Hypothalamus (tissue), 51 donors: ENCODE measurements at regions not wholly inside any gene's neighbourhood (a gene's known extent, or its start where the extent isn't known, plus 50 kb on each side); places are given as distances from the start of the nearest gene placed in this dataset.
"Not testable (repeated sequence)": the region's sequence is repeated elsewhere in the genome, so short reads cannot be mapped to it uniquely, and the experiment has no call there.

ENCODE experiments used
- DNase-seq, 51 donors: peaks; one replicate each; lab custom pipeline; 2025; lab: John Stamatoyannopoulos, UW

DNA sequence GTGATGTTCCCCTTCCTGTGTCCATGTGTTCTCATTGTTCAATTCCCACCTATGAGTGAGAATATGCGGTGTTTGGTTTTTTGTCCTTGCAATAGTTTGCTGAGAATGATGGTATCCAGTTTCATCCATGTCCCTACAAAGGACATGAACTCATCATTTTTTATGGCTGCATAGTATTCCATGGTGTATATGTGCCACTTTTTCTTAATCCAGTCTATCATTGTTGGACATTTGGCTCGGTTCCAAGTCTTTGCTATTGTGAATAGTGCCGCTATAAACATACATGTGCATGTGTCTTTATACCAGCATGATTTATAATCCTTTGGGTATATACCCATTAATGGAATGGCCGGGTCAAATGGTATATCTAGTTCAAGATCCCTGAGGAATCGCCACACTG is 229.4 kb downstream of the HTR1A start:
- DNase-seq = not testable (repeated sequence)

DNA sequence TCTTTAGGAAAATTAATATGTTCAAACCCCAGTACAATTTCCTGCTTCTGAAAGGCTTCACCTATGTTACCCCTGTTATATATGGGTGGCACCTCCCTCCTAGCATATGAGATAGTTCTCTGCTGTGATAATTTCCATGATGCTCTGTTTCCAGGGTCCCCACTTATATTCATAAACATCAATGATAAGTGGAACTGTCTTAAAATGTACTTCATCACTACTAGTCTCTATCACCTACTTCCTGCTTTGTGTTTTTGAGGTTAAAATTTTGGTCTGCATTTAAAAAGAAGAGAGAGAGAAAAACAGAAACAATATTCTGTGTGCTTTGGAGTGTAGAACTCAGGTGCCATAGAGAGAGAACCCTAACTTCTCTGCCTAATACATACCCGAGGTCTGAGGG is 234.7 kb downstream of the HTR1A start:
- no peak for DNase-seq

DNA sequence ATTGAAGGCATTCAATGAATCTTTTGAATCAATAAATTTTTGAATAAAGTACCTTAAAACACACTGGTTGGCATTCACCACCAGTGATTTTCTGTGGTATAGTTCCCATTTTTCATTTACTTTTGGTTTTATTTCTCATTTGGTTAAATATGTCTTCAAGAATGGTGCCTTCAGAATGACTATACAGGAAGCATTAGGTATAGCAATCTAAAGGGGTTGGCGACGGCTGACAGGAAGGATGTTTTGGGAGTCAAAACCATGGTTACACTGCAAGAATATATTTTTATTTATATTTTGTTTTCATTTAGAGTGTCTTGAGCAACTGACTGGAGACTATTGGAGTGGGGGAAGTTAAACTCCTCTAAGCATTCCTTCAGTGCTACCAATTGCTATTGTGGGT is 235.7 kb downstream of the HTR1A start:
- DNase-seq = no peak

DNA sequence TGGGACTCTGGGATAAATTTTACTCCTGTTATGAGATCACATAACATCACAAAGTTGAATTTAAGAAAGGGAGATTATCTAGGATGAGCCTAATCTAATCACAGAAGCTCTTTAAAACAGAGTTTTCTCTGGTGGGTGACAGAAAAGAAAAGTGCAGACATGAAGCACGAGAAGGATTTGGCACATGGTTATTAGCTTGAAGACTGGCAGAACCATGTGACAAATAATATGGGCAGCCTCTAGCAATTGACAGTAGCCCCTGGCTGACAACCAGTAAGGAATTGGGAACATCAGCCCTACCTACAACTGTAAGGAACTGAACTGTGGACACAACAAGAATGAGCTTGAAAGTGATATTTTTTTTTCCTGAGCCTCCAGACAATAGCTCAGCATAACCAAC is 243.1 kb downstream of the HTR1A start:
- DNase-seq = no peak

DNA sequence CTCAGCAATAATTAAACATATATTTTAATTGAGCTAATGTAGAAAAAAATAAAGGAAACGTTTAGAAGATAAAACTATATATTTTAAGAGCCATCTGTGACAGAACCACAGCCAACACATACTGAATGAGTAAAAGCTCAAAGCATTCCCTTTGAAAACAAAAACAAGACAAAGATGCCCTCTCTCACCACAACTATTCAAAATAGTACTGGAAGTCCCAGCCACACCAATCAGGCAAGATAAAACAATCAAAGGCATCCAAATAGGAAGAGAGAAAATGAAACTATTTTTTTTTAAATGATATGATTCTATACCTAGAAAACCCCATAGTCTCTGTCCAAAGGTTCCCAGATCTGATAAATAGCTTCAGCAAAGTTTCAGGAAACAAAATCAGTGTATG is 262.0 kb downstream of the HTR1A start:
- no peak for DNase-seq

DNA sequence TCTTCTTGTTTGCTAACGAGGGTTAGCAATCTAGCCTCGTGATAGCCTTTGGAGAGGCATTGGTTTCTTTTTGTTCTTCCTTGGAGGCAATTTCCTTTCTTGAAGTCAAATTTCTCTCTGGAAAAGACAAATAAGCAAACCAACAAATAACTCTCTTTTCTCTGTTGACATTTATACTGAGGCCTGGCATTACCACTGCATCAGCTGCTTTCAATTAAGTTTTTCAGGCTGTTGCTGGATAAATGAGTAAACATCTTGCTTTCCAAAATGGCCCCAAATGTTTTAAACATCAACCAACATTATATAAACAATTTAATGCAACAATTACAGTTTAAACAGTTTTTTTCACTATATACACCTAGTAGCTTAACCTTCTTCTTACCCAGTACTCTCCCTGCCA is 264.4 kb downstream of the HTR1A start:
- peak in 1 of 51 donors; percentile 3 for DNase-seq

DNA sequence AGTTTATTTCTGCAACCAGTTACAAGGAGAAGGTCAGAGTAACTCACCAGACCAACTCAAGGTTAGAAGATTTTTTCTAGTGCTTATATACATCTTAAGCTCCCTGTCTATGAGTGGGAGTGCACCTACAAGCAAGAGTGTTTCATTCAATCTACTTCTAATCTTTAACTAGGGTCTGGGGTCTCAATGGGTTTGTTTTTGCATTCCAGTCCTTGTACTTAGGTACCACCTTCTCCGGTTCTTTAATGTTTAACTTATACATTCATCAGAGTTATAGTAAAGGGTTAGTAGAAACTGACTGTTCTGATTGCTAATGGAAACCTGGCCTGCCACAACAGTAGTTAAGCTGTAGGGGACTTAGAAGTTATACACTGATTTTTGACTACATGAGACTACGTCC is 271.7 kb downstream of the HTR1A start:
- no peak for DNase-seq

DNA sequence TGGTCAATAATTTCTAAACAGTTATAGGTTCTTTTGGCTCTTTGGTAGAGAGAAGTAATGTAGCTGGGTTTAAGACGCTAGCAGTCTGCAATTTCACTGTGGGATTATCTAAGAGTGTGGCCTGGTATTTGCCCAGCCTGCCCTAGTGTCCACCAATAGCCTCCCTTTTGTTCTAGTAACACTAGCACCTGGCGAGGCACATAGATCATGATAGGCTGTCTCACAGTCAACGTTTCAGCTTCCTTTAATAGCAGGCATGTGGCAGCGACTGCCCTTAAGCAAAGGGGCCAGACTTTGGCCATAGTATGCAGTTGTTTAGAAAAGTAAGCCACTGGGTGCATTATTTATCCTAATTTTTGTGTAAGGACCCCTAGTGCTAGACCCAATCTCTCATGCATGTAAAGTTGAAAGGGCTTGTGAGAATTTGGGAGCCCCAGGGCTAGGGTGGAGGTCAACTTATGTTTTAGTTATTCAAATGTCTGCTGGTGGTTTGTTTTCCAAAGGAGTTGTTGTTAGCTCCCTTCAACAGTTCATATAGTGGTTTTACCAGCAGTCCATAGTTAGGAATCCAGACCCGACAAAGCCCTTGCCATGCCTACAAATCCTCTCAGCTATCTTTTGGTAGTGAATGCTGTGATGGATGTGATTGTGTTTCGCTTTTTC is 274.3 kb downstream of the HTR1A start:
- no peak for DNase-seq

DNA sequence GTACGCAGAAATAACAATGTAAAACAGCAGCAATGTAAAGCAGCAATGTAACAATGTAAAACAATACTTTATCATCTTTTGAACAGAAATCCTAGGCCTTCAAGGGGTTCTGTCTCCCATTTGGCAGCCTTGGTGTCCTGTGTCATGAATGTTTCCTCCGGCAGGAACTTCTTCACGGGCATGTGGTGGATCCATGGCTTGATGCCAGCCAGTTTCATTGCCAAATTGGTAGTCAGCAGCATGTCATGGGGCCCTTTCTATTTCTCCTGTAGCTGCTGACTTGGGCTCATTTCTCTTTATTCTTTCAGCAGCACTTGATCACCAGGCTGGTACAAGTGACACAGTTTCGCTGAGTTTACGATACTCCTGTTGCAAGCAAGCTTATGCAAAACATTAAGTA is 275.3 kb downstream of the HTR1A start:
- no peak for DNase-seq

DNA sequence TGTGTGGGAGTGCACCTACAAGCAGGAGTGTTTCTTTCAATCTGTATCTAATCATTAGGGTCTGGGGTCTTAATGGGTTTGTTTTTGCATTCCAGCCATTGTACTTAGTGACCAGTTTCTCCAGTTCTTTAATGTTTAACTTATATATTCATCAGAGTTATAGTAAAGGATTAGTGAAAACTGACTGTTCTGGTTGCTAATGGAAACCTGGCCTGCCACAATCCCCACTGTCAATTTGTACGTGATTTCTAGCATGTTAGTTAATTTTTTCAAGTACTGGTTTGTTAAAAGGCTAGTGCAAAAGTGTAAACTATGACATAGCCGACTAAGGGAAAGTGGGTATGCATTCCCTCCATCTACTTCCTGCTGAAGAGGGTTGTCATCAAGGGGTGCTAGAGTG is 276.1 kb downstream of the HTR1A start:
- no peak for DNase-seq

DNA sequence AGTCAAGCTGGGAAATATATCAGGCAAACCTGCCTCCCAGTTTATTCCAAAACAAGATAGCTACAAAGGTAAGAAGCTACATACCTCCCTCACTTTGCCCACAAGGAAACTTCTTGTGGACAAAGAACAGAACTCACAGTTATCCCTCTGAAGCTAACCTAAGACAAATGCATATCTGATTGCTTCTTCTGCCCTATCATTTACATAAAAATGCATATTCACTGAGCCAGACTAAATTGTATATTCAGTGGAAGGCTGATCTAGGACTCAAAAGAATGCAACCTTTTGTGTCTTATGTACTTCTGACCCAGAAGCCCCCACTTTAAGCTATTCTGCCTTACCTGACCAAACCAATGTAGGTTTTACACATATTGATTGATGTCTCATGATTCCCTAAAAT is 276.8 kb downstream of the HTR1A start:
- no peak for DNase-seq

DNA sequence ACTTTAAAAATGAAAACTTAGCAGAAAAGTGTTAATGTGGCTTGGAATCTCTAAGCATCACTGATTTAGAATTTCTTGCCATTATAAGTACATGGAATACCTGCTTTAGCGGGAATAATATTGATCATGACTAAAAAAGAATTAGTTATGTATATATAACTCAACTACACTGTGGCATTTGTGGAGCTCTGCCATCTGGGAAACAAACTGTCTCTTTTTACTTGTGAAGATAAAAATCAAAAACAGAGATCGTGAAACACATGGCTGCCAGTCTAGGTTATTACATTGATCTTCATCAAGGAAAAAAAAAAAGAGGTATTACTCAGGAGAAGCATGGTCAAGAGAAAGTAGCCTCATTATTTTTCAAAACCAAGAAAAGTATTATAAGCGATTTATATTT is 287.4 kb downstream of the HTR1A start:
- no peak for DNase-seq

DNA sequence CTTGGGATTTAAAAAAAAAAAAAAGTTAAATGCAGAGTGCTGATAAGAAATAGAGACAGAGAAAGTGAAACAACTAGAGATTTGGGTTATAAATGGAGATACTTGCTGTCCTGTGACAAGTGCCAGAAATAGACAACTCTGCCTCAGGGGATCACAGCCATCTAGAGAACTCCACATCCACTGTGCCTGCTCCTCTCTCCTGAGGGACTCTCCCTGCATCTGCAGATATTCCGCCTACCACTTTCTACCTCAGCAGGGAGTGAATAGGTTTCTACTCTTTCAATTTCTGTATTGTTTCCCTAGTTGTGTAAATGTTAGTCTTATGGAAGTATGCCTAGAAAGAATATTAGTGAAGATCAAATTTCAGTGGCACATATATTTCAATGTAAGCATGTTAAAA is 307.2 kb downstream of the HTR1A start:
- no peak for DNase-seq

DNA sequence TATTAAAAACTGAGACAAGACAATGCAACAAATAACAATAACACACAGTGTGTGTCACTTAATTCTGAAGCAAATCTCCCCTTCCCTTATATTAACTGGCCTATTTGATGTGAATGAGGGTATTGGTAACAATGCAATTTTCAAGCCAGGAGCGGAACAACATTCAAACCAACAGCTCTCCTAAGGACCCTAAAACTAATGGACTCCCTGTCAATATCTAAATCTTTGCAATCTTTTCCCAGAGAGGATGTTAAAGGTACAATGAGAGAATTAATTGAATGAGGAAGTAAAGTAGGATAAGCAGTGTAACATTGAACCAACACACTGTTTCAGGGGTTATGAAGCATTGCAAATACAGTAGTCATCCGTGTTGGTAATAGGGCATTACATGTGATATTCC is 311.7 kb downstream of the HTR1A start:
- DNase-seq = no peak

DNA sequence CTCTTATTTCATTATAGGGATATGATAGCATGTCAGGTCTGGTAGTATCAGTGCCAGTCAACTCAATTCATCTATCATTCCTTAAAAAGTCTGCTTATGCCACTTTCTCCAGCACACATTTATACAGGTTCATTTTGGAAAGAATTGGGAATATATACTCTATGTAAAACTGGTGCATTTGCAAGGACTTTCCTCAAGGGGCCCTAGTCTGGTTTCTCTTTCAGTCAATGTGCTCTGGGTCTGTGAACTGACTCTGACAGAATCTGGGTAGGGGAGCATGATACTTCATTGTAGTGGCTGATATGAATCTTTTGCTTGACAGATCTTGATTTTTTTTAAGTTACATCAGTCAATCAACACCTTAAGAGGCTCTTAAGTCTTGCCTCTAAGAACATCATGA is 313.9 kb downstream of the HTR1A start:
- DNase-seq = no peak

DNA sequence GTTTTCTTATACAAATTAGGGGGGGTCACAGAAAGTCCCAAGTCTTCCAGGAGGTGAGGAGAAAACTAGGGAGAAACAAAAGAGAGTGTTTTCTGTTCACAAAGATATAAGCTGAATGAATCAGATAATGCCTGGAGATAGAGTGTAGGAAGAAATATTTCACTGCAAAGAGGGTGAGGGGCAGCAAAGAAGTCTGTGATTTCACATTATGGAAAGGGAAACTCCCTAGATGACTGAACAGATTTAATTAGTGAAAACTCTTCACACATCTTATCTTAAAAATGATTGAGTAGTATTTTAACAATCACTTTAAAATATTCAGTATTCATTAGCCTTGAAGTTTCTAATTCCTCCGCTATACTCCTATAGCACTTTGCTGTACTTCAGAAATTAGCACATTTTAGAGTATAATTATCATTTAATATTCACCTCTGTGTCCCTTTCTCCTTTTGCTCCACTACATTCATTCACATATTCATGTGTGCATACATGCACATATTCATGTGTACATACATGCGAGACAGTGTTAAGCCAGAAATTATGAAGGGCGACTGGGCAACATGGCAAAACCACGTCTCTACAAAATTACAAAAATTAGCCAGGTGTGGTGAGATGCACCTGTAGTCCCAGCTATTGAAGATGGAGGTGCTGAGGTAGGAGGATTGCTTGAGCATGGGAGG is 332.2 kb downstream of the HTR1A start:
- DNase-seq = no peak

DNA sequence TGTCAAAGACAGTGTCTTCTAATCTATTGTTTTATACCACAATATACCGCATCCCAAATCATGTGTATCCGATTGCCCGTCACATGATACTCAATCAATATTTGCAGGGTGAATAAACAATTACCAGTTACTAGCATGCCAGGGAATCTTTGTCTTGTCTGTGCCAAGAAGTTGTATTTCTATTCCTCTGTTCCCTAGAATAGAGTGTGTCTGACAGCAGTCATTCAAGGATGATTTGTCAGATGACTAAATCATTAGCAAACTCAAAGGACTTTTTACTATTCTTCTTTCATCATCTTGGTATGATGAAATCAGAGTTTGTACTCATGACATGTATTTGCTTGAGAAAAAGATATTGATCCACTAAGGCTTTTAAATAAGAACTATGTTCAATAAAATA is 348.8 kb downstream of the HTR1A start:
- no peak for DNase-seq

DNA sequence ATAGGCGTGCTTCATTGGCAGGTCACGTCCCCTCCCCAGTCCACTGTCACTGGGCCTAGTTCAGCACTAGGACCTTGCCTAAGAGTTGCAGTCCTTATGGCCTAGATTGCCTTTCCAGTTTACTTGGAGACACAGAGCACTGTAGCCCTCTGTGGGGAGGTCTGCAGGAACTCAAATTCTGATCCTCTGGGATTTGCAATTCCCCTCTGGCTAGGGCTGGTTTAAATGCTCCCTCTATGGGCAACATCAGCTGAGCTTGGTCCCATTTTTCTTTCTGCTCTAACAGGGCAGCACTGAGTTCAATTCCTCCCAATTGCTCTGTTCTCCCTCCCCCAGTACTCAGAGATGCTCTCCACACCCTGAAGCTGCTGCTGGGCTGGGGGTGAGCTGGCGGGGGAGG is 358.2 kb downstream of the HTR1A start:
- no peak for DNase-seq

DNA sequence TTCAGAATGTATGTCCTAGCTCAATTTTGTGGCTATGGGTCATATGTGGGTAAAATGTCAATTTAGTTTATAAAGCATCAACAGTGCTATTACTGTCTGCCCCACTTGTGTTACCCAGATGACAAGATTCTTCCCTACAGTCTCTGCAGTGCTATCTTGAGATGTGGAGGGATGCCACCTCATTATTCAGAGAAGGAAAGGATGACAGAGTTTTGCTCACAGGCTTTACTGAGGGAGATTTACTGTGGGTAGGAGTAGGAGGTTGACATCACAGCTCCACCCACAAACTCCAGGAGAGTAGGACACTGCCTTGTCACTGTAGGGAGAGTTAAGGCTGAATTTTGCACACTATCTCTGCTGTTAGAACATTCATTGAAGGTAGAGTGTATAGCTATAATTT is 359.3 kb downstream of the HTR1A start:
- DNase-seq = peak in 1 of 51 donors; percentile 1

DNA sequence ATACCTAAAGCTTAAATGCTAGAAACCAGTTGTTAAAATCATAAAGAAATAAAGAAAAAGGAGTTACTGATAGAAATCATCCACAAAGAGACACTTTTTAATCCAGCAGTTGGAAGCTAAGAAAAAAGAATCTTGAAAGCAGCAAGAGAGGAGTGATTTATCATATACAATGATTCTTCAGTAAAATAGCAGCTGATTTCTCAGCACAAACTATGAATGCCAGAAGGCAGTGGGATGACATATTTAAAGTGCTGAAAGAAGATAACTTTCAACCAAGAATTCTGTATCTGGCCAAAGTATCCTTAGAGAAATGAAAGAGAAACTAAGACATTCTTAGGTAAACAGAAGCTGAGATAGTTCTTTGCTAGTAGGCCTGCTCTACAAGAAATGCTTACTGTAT is 366.0 kb downstream of the HTR1A start:
- DNase-seq = no peak

DNA sequence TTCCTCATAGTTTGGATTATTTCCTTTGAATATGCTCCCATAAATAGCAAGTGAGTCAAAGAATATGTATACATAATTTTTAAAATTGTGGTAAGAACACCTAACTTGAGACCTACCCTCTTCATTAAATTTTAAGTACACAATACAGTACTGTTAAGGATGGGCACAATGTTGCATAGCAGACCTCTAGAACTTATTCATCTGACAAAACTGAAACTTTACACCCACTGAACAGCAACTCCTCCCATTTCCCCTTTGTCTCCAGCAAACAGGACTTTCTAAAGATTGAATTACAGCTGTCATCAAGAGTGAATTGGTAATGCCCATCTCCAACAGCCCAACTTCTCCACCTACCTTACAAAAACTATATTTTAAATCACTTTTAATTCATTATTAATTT is 388.9 kb downstream of the HTR1A start:
- no peak for DNase-seq

DNA sequence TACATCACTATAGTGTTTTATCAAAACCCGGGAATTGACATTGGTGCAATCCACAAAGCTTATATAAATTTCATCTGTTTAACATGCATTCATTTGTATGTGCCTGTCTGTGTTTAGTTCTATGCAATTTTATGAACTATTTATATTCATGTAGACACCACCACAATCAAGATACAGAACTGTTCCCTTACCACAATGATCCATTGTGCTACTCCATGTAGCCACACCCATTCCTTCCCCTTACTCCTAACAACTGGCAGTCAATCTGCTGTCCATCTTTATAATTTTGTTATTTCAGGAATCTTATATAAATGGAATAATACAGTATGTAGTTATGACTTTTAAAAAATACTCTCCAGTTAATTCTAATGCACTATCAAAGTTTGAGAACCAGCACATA is 389.5 kb downstream of the HTR1A start:
- no peak for DNase-seq

DNA sequence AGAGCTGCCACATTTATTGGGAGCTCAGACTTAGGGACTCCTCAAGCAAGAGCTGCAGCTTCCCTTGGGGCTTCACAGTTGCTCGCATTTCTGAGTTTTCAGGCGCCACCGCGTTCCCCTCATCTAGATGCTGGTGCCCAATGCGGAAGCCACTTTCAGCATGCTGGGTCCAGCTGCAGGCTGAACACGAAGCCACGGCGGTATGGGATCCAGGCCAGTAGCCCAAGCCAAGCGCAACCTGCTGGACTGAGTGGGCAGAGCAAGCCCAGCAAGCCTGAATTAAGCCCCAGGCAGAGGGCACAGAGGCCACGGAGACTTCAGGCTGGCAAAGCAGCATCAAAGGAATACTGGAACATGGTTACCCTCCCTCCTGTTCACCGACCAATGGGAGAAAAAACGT is 391.5 kb downstream of the HTR1A start:
- no peak for DNase-seq
